ENCODE measurements at regions not wholly inside any gene's neighbourhood (a gene's known extent, or its start where the extent isn't known, plus 50 kb on each side); places are given as distances from the start of the nearest gene placed in this dataset.
"Not testable (repeated sequence)": the region's sequence is repeated elsewhere in the genome, so short reads cannot be mapped to it uniquely, and the experiment has no call there.

- no peak for DNase-seq
Observed at GRCh38 chr14:56057071-56057741, 61.0 kb upstream of the PELI2 start.

- DNase-seq = no peak
Observed at GRCh38 chr14:56057767-56058166, 60.4 kb upstream of the PELI2 start.

DNA sequence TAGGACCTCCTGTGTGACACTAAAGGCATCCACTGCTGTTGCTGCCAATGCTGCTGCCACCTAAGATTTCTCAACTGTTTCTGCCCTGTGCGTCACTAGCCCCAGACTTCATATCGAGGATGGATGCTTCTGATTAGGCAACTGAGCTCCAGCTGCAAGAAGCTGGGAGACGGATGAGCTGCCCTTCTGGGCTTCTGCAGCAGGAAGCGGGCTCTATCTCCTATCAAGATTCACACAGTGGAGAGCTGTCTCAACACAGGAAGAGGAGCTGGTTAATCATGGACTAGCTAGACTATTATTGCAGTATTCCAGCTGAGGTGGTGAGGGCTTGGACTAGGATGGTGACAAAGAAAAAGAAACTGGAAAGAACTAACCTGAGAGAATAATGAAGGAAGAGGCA is 59.2 kb upstream of the PELI2 start:
- DNase-seq = no peak

GRCh38 chr14:56061051-56061450 is 57.2 kb upstream of the PELI2 start:
- DNase-seq = no peak

DNA sequence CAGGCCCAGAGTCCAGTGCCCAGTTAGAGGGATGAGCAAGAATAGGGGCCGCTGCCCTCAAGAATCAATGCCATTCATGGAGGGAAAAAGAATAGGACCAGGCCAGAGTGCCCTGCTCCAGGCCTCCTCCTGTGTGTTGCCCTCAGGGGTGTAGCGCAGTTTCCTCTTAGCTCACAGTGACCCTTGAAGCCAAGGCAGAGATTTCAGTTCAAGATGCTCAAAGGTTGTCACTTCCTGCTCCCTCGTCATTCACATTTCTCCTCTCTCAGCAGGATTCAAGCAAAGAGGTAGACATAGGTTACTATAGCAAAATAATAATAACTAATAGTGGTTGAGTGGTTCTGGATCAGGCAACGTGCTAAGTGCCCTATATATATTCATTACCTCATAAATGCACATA is 55.1 kb upstream of the PELI2 start:
- DNase-seq = no peak

GRCh38 chr14:56064513-56064912 is 53.7 kb upstream of the PELI2 start:
- no peak for DNase-seq

GRCh38 chr14:56065199-56065598 is 53.0 kb upstream of the PELI2 start:
- DNase-seq = not testable (repeated sequence)

GRCh38 chr14:56065621-56066290 is 52.5 kb upstream of the PELI2 start:
- no peak for DNase-seq
